Mucosa of descending colon (tissue), 3 donors: ENCODE measurements at regions not wholly inside any gene's neighbourhood (a gene's known extent, or its start where the extent isn't known, plus 50 kb on each side); places are given as distances from the start of the nearest gene placed in this dataset.

Experiments
- ATAC-seq: fragments of 200-7000 bp; cut with Tn5 transposase; one replicate; pipeline ENCODE4 v1.9.1; 2020; ENCODE audit warnings: mild to moderate bottlenecking, moderate library complexity
- DNase-seq, 3 donors: peaks; one replicate each; pipeline ENCODE4 v3.0.0-alpha.2; 2020
- H3K36me3 ChIP-seq: fragments of 200-600 bp; one replicate; pipeline ENCODE4 v1.8.0; 2021; ENCODE audit warnings: low read depth, mild to moderate bottlenecking
- H3K4me1 ChIP-seq: fragments of 200-600 bp; one replicate; pipeline ENCODE4 v1.8.0; 2021; ENCODE audit warnings: low read depth, mild to moderate bottlenecking
- H3K4me3 ChIP-seq: fragments of 200-600 bp; one replicate; pipeline ENCODE4 v1.8.0; 2021; ENCODE audit warnings: mild to moderate bottlenecking
- H3K9me3 ChIP-seq: fragments of 200-600 bp; one replicate; pipeline ENCODE4 v1.8.0; 2021; ENCODE audit warnings: mild to moderate bottlenecking
- intact Hi-C, 2 donors: fragments of 100-400 bp; cut with DNase I in 1 of 2; cut with micrococcal nuclease in 1 of 2; formaldehyde crosslinking; loops; one replicate each; pipeline versions ENCODE4 v1.11.0 to v1.11.1; 2022; cut with DNase I, micrococcal nuclease
- TF ChIP-seq, protein P1 (sequence below): fragments of 200-600 bp; IDR thresholded peaks from one replicate; pipeline ENCODE4 v1.8.0; 2022; ENCODE audit warnings: antibody characterized with exemption, mild to moderate bottlenecking
- donor health status: DM: no; HTN: no; CAD: no; lungs with moderate emphysema.
- donor health status: DM: no; HTN: no; CAD: no.
- donor health status: DM: no; HTN: yes; CAD: no.

DNA sequence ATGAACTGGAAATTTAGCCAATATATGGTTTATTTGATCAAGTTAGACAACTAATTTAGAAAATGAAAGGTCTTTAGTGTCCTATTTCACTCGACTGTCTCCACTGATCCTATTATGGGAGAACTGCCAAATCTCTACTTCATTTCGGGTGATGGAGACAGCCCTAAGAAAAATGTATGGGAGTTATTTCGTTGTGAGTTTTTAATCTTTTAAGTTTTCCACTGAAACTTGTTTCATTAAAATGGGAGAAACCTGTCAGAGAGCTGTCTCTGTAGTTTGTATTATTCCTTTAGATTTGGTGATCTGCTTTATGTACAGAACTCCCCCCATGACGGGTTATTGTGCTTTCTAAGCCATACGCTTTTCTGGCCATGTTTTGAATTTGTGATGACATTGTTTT is 899.7 kb downstream of the ADGRL2 start:
- Histone ChIP-seq H3K9me3 (no peaks in the 10 kb centered on the region), H3K4me3 (no peak overlapping the region), H3K36me3 (no peaks in the 10 kb centered on the region), H3K4me1 (no peaks in the 10 kb centered on the region)
- TF ChIP-seq, protein P1, sequence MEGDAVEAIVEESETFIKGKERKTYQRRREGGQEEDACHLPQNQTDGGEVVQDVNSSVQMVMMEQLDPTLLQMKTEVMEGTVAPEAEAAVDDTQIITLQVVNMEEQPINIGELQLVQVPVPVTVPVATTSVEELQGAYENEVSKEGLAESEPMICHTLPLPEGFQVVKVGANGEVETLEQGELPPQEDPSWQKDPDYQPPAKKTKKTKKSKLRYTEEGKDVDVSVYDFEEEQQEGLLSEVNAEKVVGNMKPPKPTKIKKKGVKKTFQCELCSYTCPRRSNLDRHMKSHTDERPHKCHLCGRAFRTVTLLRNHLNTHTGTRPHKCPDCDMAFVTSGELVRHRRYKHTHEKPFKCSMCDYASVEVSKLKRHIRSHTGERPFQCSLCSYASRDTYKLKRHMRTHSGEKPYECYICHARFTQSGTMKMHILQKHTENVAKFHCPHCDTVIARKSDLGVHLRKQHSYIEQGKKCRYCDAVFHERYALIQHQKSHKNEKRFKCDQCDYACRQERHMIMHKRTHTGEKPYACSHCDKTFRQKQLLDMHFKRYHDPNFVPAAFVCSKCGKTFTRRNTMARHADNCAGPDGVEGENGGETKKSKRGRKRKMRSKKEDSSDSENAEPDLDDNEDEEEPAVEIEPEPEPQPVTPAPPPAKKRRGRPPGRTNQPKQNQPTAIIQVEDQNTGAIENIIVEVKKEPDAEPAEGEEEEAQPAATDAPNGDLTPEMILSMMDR, result no peak
- no peak for DNase-seq
- ATAC-seq, result no peak
- intact Hi-C loops, result no loop called here

DNA sequence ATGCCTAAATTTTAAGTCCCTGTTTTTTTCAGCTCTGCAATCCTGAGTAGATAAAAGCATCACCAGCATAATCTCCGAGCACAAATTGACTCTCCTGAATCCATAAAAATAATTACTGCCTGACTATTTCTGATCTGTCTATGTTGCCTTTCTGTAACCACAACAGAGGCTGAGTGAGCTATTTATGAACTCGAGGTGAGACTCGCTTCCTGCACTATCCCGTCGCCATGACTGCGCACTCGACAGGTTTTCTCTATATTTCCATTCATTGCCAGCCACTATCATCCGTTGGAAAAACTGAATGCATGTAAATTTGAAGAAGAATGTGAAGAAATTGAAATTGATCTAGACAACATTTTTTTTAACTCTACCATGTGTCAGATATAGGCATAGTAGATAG is 897.2 kb downstream of the ADGRL2 start:
- Histone ChIP-seq H3K9me3 (no peaks in the 10 kb centered on the region), H3K4me3 (no peak overlapping the region), H3K4me1 (no peaks in the 10 kb centered on the region), H3K36me3 (no peaks in the 10 kb centered on the region)
- TF ChIP-seq, protein P1, result no peak
- ATAC-seq (no peak), DNase-seq (no peak)
- intact Hi-C loops, result no loop called here

DNA sequence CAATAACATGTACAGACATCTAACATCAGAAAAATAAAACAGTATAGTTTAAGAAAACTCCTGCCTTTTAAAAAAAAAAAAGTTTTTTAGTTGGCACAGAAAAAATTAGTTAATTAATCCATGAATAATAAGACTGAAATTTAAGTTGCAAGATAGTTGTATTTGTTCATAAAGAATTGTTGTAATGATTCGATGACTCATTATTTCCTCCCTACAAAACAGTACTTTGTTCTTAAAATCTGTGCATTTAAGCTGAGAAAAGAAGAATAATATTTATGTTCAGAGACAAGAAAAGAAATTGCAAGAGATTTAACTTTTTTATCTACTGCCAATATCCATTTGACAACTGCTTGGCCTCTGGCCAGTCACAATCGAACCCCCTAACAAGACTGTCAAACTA is 894.7 kb downstream of the ADGRL2 start:
- no peak for ATAC-seq
- DNase-seq, result no peak
- Histone ChIP-seq H3K36me3 (no peaks in the 10 kb centered on the region), H3K4me3 (no peak overlapping the region), H3K4me1 (no peaks in the 10 kb centered on the region), H3K9me3 (no peaks in the 10 kb centered on the region)
- intact Hi-C loops, result no loop called here
- TF ChIP-seq, protein P1, result no peak

DNA sequence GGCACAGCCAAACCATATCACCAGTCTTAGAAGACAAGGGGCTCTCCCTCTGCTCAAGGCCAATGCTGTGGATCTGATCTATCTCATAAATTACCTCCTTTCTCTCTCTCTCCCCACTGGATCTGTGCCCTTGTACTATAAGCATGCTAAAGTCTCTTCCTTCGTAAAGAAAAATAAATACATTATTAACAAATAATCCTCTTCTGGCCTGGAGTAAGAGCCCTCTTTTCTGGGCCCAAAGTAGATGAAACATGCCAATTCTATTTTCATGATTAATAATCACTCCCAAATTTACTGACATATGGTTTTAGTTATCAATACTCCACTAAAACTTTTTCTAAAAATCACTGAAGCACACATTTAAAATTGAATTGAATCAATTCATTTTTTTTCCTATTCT is 889.7 kb downstream of the ADGRL2 start:
- Histone ChIP-seq H3K4me3 (no peak overlapping the region), H3K4me1 (no peaks in the 10 kb centered on the region), H3K9me3 (peaks cover 10% of the 10 kb centered on the region), H3K36me3 (no peaks in the 10 kb centered on the region)
- TF ChIP-seq, protein P1, result no peak
- intact Hi-C loops, result no loop called here
- no peak for ATAC-seq
- no peak for DNase-seq

DNA sequence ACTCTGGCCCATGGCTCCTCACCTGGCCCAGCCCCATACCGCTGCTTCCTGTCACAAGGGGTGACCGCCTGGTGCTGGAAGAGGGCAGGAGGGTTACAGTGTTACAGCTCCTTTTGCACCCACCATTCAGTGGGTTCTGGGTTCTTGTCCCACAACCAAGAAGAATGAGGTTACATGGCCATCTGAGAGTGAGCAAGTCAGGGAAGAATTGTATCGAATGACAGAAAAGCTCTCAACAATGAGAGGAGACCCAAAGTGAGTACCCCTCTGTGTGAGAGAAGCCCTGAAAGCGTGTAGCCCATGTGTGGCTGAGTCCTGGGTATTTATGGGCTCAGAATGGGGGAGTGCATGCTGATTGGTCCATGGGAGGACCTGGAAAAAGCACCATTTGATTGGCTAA is 888.5 kb downstream of the ADGRL2 start:
- DNase-seq (no peak), ATAC-seq (no peak)
- no peaks in the 10 kb centered on the region for H3K36me3 ChIP-seq
- TF ChIP-seq, protein P1, result no peak
- H3K4me1 ChIP-seq, result no peaks in the 10 kb centered on the region
- peaks cover 10% of the 10 kb centered on the region for H3K9me3 ChIP-seq
- H3K4me3 ChIP-seq, result no peak overlapping the region
- intact Hi-C loops, result no loop called here

DNA sequence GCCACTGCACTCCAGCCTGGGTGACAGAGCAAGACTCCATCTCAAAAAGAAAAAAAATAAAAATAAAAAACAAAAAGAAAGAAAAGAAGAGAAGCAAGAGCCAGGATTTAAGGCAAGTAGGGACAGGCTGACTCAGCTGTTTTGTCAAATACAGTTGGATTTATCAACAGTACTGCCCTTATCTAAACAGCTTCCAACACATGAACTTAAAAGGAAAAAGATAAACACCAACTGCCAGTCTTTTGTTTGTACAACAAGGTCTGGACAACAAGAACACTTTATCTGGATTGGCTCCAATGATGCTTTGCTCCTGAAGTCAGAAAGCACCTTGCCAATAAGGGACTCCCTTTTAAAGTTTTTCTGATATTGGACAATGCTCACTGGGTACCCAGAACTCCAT is 886.0 kb downstream of the ADGRL2 start:
- ATAC-seq, result no peak
- TF ChIP-seq, protein P1, result no peak

More for the DNA sequence above, 886.0 kb downstream of the ADGRL2 start:
- H3K9me3 ChIP-seq, result peaks cover 10% of the 10 kb centered on the region
- intact Hi-C loops, result no loop called here
- no peak for DNase-seq
- H3K36me3 ChIP-seq, result no peaks in the 10 kb centered on the region
- no peak overlapping the region for H3K4me3 ChIP-seq
- H3K4me1 ChIP-seq, result no peaks in the 10 kb centered on the region
